K562 (cell line): ENCODE measurements at regions not wholly inside any gene's neighbourhood (a gene's known extent, or its start where the extent isn't known, plus 50 kb on each side); places are given as distances from the start of the nearest gene placed in this dataset.

Experiments
- ATF1 ChIP-seq, 2 experiments: fragments of 450-650 bp in 1 of 2; IDR thresholded peaks; 2 replicates each; pipeline ENCODE4 v1.6.1; 2016; ENCODE audit warnings: missing compliant biosample characterization in 1 of 2, missing genetic modification characterization in 1 of 2
- ATF6 ChIP-seq: sonication (generic); formaldehyde crosslinking; IDR thresholded peaks from 2 replicates; pipeline ENCODE4 v1.4.0; 2020; ENCODE audit warnings: mild to moderate bottlenecking, missing genetic modification reagents
- EZH2 ChIP-seq: IDR thresholded peaks from 2 replicates; pipeline ENCODE4 v1.6.1; 2012; ENCODE audit warnings: low read depth, mild to moderate bottlenecking, inconsistent platforms, low read length, borderline replicate concordance
- HNRNPUL1 ChIP-seq: fragments of 200-400 bp; formaldehyde crosslinking; IDR thresholded peaks from 2 replicates; pipeline ENCODE4 v1.6.1; 2017; ENCODE audit warnings: low read length
- SRF ChIP-seq, 2 experiments: fragments of 250-450, 450-650 bp in 1 of 2; sonication (Bioruptor Pico) in 1 of 2; sonication (generic) in 1 of 2; formaldehyde crosslinking; IDR thresholded peaks; 2 replicates each; pipeline versions ENCODE4 v1.5.0 to v1.5.1; 2020 to 2022; ENCODE audit warnings: mild to moderate bottlenecking in 1 of 2, missing genetic modification reagents in 1 of 2
- ZBTB40 ChIP-seq, 2 experiments: fragments of 450-650 bp in 1 of 2; sonication (generic) in 1 of 2; formaldehyde crosslinking in 1 of 2; IDR thresholded peaks; 2 replicates each; pipeline versions ENCODE4 v1.7.1 to v1.9.0; 2016 to 2022; ENCODE audit warnings: inconsistent platforms in 1 of 2, mild to moderate bottlenecking in 1 of 2, missing genetic modification reagents in 1 of 2
- ZNF354B ChIP-seq: fragments of 250-450 bp; sonication (Bioruptor Pico); IDR thresholded peaks from 2 replicates; pipeline ENCODE4 v1.4.0; 2020
- TF ChIP-seq, protein P1 (sequence below): sonication (generic); IDR thresholded peaks from 2 replicates; pipeline ENCODE4 v1.6.1; 2016
- TF ChIP-seq, protein P2 (sequence below): fragments of 250-450 bp; sonication (Bioruptor Pico); IDR thresholded peaks from 2 replicates; pipeline ENCODE4 v1.4.0; 2020; ENCODE audit warnings: mild to moderate bottlenecking, moderate library complexity

GRCh38 chr1:104172243-104172681 lies 422.6 kb downstream of the AMY1C start (continued):
- TF ChIP-seq ZBTB40 (IDR thresholded peaks at IDR 0.05), result no peak
- no peak for TF ChIP-seq ZBTB40 (CRISPR knock-in tag; IDR thresholded peaks at IDR 0.05)
- no peak for TF ChIP-seq ZNF354B
- TF ChIP-seq, protein P1, sequence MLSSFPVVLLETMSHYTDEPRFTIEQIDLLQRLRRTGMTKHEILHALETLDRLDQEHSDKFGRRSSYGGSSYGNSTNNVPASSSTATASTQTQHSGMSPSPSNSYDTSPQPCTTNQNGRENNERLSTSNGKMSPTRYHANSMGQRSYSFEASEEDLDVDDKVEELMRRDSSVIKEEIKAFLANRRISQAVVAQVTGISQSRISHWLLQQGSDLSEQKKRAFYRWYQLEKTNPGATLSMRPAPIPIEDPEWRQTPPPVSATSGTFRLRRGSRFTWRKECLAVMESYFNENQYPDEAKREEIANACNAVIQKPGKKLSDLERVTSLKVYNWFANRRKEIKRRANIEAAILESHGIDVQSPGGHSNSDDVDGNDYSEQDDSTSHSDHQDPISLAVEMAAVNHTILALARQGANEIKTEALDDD, result no peak
- TF ChIP-seq EZH2, result no peak
- no peak for TF ChIP-seq ATF1 (CRISPR knock-in tag; IDR thresholded peaks at IDR 0.05)
- no peak for TF ChIP-seq ATF1 (tag; IDR thresholded peaks at IDR 0.05)
- TF ChIP-seq HNRNPUL1, result no peak
- TF ChIP-seq, protein P2, sequence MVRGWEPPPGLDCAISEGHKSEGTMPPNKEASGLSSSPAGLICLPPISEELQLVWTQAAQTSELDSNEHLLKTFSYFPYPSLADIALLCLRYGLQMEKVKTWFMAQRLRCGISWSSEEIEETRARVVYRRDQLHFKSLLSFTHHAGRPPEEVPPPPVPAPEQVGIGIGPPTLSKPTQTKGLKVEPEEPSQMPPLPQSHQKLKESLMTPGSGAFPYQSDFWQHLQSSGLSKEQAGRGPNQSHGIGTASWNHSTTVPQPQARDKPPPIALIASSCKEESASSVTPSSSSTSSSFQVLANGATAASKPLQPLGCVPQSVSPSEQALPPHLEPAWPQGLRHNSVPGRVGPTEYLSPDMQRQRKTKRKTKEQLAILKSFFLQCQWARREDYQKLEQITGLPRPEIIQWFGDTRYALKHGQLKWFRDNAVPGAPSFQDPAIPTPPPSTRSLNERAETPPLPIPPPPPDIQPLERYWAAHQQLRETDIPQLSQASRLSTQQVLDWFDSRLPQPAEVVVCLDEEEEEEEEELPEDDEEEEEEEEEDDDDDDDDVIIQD (CRISPR knock-in tag), result no peak
- no peak for TF ChIP-seq ATF6 (CRISPR knock-in tag)
- no peak for TF ChIP-seq SRF (CRISPR knock-in tag; IDR thresholded peaks at IDR 0.05)
